Erythroblast (primary cell): ENCODE measurements at regions not wholly inside any gene's neighbourhood (a gene's known extent, or its start where the extent isn't known, plus 50 kb on each side); places are given as distances from the start of the nearest gene placed in this dataset.

Source experiments
- GATA1 ChIP-seq: IDR thresholded peaks from 2 replicates; pipeline ENCODE4 v1.6.1; 2011; ENCODE audit warnings: low read depth, mild to moderate bottlenecking, control low read depth, low read length, moderate library complexity
- POLR2A ChIP-seq: IDR thresholded peaks from 2 replicates; pipeline ENCODE4 v1.6.1; 2011; ENCODE audit warnings: mild to moderate bottlenecking, low read length

DNA sequence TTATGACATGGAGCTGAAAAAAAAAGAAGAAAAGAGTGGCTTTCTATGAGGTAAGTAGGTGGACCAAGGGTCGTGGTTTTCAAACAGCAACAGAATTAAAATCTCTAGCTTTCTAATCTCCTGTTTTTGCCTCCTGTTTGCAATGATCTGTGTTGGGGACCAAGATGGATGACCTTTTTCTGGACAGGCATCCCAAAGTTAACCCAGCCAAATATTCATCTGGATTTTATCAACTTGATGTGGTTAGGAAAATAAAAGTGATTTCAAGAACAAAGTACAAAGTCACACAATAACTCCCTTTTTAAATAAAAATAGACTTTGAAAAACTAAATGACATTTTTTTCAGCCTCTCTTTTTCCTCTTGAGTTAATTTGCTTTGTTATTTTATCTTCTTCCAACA lies 282.1 kb upstream of the PRDM1 start:
- TF ChIP-seq POLR2A (no peak), GATA1 (no peak)
